Kidney (tissue), 13 donors: ENCODE measurements at regions not wholly inside any gene's neighbourhood (a gene's known extent, or its start where the extent isn't known, plus 50 kb on each side); places are given as distances from the start of the nearest gene placed in this dataset.

ENCODE experiments used
- DNase-seq, 5 donors: peaks; one replicate each; pipeline ENCODE4 v3.0.0-alpha.2; 2013 to 2020
- FAIRE-seq: peaks from 2 replicates; lab custom pipeline; 2012; peaks lifted over from hg19 to GRCh38; lab: Jason Lieb, UNC
- H3K27ac ChIP-seq, 2 donors: one replicate each; pipeline ENCODE4 v1.7.0; 2013; ENCODE audit warnings: low read depth in 2 of 2, low read length in 2 of 2, inconsistent platforms in 1 of 2
- H3K27me3 ChIP-seq: one replicate; pipeline ENCODE4 v1.7.1; 2013; ENCODE audit warnings: low read length, inconsistent platforms; ENCODE audit not compliant: control insufficient read depth, insufficient read depth
- H3K36me3 ChIP-seq, 3 donors: one replicate each; pipeline versions ENCODE4 v1.7.0 to v1.7.1; 2013; ENCODE audit warnings: low read length in 3 of 3, control low read depth in 1 of 3, inconsistent platforms in 1 of 3; ENCODE audit not compliant: insufficient read depth in 3 of 3, control insufficient read depth in 2 of 3
- H3K4me1 ChIP-seq, 3 donors: one replicate each; pipeline versions ENCODE4 v1.7.0 to v1.7.1; 2013; ENCODE audit warnings: low read length in 3 of 3, inconsistent platforms in 1 of 3, low read depth in 1 of 3; ENCODE audit not compliant: control insufficient read depth in 2 of 3, insufficient read depth in 2 of 3
- H3K4me3 ChIP-seq, 3 donors: one replicate each; pipeline versions ENCODE4 v1.7.0 to v1.8.1; 2013; ENCODE audit warnings: low read length in 3 of 3, control low read depth in 1 of 3, inconsistent platforms in 1 of 3
- H3K9ac ChIP-seq, 3 donors: one replicate each; pipeline versions ENCODE4 v1.7.0 to v1.7.1; 2013; ENCODE audit warnings: low read length in 3 of 3, control low read depth in 1 of 3, inconsistent platforms in 1 of 3
- H3K9me3 ChIP-seq, 3 donors: one replicate each; pipeline versions ENCODE4 v1.7.0 to v1.7.1; 2013; ENCODE audit warnings: low read length in 3 of 3, control low read depth in 1 of 3, inconsistent platforms in 1 of 3; ENCODE audit not compliant: control insufficient read depth in 2 of 3, insufficient read depth in 1 of 3
- intact Hi-C: fragments of 100-400 bp; cut with DNase I; formaldehyde crosslinking; loops from one replicate; pipeline ENCODE4 v1.11.1; 2022
- TF ChIP-seq, protein P1 (sequence below): IDR thresholded peaks from 3 replicates; pipeline ENCODE4 v1.5.1; 2012; ENCODE audit warnings: mild to moderate bottlenecking, moderate library complexity, borderline replicate concordance; ENCODE audit not compliant: insufficient read depth; ENCODE audit errors: extremely low read depth
- donor health status: control.
- donor health status: control.
- donor health status: control.
- donor health status: control.
- donor health status: control.
- donor health status: DM: yes; HTN: yes; CAD: no.
- donor health status: Normal renal cell carcinoma (clear cell type).

DNA sequence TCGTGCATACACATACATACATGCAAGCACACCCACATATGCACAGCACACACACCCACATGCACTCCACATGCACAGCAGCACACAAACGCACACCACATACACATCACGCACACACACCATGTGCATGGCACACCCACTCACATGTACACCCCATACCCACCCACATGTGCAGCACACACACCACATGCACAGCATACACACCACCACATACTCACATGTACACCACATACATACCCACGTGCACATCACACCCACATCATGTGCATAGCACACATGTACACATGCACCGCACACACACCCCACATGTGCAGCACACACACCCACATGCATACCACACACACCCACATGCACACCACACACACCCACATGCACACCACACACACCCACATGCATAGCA lies 132.0 kb upstream of the RGPD4 start:
- Histone ChIP-seq H3K27ac (no peak overlapping the region), H3K4me3 (no peak overlapping the region), H3K36me3 (no peaks in the 10 kb centered on the region), H3K9me3 (no peaks in the 10 kb centered on the region), H3K9ac (no peak overlapping the region), H3K4me1 (no peaks in the 10 kb centered on the region), H3K27me3 (no peaks in the 10 kb centered on the region)
- DNase-seq (no peak), FAIRE-seq (no peak)
- intact Hi-C loops = no loop called here
- TF ChIP-seq, protein P1, sequence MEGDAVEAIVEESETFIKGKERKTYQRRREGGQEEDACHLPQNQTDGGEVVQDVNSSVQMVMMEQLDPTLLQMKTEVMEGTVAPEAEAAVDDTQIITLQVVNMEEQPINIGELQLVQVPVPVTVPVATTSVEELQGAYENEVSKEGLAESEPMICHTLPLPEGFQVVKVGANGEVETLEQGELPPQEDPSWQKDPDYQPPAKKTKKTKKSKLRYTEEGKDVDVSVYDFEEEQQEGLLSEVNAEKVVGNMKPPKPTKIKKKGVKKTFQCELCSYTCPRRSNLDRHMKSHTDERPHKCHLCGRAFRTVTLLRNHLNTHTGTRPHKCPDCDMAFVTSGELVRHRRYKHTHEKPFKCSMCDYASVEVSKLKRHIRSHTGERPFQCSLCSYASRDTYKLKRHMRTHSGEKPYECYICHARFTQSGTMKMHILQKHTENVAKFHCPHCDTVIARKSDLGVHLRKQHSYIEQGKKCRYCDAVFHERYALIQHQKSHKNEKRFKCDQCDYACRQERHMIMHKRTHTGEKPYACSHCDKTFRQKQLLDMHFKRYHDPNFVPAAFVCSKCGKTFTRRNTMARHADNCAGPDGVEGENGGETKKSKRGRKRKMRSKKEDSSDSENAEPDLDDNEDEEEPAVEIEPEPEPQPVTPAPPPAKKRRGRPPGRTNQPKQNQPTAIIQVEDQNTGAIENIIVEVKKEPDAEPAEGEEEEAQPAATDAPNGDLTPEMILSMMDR = no peak

DNA sequence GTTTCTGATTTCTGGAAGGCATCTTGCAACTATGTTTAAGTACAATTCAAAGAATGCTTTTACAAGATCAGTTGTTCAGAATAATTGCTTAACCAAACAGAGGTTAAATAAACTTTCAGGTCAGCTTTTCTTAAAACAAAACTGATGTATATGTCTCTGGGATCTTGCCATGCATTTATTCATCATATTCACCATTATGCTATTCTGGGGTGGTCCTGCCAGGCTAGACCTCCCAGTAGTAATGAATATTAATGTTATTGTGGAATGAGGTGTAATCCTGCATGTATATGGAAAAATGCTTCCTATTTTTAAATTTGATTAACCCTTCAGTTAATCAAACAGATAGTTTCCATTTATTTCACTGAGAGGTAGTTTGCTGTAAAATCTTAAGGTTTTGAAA lies 129.3 kb upstream of the RGPD4 start:
- TF ChIP-seq, protein P1 = no peak
- Histone ChIP-seq H3K36me3 (no peaks in the 10 kb centered on the region), H3K4me3 (no peak overlapping the region), H3K9ac (no peak overlapping the region), H3K9me3 (no peaks in the 10 kb centered on the region), H3K27ac (no peak overlapping the region), H3K27me3 (no peaks in the 10 kb centered on the region), H3K4me1 (no peaks in the 10 kb centered on the region)
- intact Hi-C loops = no loop called here
- no peak for DNase-seq
- no peak for FAIRE-seq

DNA sequence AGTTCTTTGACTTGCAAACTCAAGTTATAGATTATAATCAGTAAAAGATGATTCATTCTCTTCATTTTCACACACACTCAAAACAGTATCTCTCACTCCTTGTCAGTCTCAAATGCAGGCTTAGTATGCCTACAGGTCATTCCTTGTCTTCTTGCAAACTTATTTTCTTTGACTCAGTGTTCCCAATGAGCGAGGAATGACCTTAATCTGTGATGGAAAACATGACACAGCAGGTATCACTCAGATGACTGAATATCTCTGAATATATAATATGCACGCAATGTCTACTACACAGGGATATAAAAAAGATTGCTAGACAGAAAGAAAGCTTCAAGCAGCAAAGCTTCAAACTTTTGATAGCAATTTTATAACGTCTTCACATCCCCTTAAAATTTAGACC lies 127.8 kb upstream of the RGPD4 start:
- Histone ChIP-seq H3K4me1 (no peaks in the 10 kb centered on the region), H3K4me3 (no peak overlapping the region), H3K27me3 (no peaks in the 10 kb centered on the region), H3K9ac (no peak overlapping the region), H3K27ac (no peak overlapping the region), H3K36me3 (no peaks in the 10 kb centered on the region), H3K9me3 (no peaks in the 10 kb centered on the region)
- intact Hi-C loops = no loop called here
- no peak for FAIRE-seq
- TF ChIP-seq, protein P1 = no peak
- no peak for DNase-seq

DNA sequence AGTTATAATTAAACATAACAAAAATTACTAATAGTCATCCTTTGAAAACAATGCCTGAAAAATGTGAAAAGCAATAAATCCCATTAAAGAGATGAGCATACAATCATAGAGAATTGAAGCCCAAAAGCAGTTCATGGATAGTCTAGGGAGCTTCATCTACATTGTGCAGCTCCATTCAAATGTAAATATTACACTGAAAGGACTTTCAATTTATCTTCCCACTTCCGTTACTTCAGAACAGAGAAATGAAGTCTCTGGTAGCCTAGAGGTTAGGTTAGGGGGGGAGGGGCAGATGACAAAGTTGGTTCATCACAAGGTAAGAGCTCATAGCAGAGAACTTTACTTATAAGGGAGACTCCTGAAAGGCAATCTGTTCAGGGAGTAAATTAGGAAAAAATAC lies 126.6 kb upstream of the RGPD4 start:
- no peak for FAIRE-seq
- H3K27me3 ChIP-seq = no peaks in the 10 kb centered on the region
- intact Hi-C loops = no loop called here

More for the DNA sequence above, 126.6 kb upstream of the RGPD4 start:
- H3K27ac ChIP-seq = no peak overlapping the region
- no peak for DNase-seq
- H3K9ac ChIP-seq = no peak overlapping the region
- H3K4me1 ChIP-seq = no peaks in the 10 kb centered on the region
- H3K36me3 ChIP-seq = no peaks in the 10 kb centered on the region
- H3K4me3 ChIP-seq = no peak overlapping the region
- no peaks in the 10 kb centered on the region for H3K9me3 ChIP-seq
- TF ChIP-seq, protein P1 = no peak
